NCI-H345 treated with DMSO at 0.1 percent for 48 hours (cell line): ENCODE measurements at regions not wholly inside any gene's neighbourhood (a gene's known extent, or its start where the extent isn't known, plus 50 kb on each side); places are given as distances from the start of the nearest gene placed in this dataset.
"Not testable (repeated sequence)": the region's sequence is repeated elsewhere in the genome, so short reads cannot be mapped to it uniquely, and the experiment has no call there.

ENCODE experiments used
- DNase-seq: peaks from one replicate; lab custom pipeline; 2025; ENCODE audit not compliant: unreplicated experiment; lab: John Stamatoyannopoulos, UW

DNA sequence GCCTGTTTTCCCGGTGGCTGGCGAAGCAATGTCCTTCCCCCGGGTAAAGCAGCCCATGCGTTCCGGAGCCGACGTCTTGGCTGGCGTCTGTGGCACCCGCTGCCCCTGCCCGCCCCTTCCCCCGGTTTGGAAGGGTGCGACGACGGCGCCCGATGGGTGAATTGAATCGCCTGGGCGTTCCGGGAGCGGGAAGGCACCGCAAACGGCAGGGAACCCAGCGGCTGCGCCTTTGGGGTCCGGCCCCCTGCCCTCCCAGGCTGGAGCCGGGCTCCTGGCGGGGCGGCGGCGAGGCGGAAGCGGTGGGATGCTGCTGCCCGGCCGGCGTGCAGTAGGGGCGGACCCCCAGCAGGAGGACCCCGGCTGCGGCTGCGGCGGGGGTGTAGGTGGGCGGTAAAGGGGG lies 123.6 kb upstream of the RHOU start:
- DNase-seq, result not testable (repeated sequence)

DNA sequence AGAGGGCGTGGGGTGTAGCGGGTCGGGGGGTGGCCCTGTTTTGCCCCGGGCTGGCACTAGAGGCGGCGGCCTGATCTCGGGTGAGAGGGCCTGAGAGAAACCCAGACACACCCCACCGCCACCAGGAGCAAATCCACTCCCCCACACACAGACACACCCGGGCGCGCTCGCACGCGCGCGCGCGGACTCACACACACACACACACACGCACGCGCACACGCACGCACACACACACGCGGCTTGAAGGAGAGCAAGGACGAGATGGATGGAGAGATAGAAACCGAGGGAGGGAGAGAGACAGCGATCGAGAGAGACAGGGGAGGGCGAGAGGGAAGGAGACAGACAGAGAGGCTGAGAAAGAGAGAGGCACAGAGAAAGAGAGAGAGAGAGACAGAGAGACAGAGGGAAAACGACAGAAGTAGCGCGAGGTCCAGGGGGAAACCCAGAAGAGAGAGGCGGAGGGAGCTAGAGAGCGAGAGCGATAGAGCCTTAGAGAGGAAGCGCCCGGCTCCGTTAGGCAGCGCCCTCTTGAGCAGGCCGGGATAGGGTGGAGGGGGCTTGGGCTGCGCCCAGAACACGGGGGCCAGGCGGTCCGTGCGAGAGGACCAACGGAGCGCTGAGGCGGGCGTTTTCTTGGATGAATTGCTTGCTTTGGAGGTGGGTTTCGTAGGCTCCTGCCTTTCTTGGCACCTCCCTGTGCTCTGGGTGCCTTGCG lies 113.1 kb upstream of the RHOU start:
- not testable (repeated sequence) for DNase-seq

DNA sequence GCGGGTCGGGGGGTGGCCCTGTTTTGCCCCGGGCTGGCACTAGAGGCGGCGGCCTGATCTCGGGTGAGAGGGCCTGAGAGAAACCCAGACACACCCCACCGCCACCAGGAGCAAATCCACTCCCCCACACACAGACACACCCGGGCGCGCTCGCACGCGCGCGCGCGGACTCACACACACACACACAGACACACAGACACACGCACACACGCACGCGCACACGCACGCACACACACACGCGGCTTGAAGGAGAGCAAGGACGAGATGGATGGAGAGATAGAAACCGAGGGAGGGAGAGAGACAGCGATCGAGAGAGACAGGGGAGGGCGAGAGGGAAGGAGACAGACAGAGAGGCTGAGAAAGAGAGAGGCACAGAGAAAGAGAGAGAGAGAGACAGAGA lies 108.8 kb upstream of the RHOU start:
- not testable (repeated sequence) for DNase-seq

DNA sequence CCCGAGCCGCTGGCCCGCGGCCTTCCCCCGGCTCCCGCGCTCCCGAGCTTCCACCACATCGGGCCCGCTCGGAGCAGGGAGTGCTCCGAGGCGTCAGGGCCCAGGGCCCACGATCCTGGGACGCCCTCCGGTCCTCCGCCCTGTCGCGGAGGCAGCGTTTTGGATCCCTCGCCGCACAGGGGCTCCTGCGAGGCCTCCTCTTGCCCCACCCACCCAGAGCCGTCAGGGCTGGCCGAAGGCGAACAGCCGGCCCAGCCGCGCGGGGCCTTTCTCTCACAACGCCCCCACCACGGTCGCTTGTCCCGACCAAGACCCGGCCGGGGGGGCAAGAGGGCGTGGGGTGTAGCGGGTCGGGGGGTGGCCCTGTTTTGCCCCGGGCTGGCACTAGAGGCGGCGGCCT lies 102.4 kb upstream of the RHOU start:
- DNase-seq, result not testable (repeated sequence)

DNA sequence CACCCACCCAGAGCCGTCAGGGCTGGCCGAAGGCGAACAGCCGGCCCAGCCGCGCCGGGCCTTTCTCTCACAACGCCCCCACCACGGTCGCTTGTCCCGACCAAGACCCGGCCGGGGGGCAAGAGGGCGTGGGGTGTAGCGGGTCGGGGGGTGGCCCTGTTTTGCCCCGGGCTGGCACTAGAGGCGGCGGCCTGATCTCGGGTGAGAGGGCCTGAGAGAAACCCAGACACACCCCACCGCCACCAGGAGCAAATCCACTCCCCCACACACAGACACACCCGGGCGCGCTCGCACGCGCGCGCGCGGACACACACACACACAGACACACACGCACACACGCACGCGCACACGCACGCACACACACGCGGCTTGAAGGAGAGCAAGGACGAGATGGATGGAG lies 100.0 kb upstream of the RHOU start:
- DNase-seq, result not testable (repeated sequence)

DNA sequence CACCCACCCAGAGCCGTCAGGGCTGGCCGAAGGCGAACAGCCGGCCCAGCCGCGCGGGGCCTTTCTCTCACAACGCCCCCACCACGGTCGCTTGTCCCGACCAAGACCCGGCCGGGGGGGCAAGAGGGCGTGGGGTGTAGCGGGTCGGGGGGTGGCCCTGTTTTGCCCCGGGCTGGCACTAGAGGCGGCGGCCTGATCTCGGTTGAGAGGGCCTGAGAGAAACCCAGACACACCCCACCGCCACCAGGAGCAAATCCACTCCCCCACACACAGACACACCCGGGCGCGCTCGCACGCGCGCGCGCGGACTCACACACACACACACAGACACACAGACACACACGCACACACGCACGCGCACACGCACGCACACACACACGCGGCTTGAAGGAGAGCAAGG lies 97.8 kb upstream of the RHOU start:
- not testable (repeated sequence) for DNase-seq

DNA sequence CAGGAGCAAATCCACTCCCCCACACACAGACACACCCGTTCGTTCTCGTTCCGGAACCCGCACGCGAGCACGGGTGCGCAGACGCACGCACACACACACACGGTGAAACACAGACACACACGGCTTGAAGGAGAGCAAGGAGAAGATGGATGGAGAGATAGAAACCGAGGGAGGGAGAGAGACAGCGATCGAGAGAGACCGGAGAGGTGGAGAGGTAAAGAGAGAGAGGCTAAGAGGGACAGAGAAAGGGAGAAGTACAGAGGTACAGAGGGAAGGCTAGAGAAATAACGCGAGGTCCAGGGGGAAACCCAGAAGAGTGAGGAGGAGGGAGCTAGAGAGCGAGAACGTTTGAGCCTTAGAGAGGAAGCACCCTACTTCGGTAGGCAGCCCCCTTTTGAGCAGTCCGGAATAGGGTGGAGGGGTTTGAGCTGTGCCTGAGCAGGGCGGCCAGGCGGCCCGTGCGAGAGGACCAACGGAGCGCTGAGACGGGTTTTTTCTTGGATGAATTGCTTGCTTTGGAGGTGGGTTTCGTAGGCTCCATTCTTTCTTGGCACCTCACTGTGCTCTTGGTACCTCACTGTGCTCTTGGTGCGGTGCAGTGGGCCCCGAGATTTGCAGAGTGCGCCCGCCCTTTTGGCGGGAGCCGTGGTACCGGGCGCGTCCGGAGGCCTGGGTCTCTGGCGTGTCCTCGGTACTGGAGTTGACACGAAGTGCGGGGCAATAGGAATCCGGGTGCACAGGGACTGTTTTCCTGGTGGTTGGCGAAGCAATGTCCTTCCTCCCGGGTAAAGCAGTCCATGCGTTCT lies 88.4 kb upstream of the RHOU start:
- peak; percentile 53 for DNase-seq

DNA sequence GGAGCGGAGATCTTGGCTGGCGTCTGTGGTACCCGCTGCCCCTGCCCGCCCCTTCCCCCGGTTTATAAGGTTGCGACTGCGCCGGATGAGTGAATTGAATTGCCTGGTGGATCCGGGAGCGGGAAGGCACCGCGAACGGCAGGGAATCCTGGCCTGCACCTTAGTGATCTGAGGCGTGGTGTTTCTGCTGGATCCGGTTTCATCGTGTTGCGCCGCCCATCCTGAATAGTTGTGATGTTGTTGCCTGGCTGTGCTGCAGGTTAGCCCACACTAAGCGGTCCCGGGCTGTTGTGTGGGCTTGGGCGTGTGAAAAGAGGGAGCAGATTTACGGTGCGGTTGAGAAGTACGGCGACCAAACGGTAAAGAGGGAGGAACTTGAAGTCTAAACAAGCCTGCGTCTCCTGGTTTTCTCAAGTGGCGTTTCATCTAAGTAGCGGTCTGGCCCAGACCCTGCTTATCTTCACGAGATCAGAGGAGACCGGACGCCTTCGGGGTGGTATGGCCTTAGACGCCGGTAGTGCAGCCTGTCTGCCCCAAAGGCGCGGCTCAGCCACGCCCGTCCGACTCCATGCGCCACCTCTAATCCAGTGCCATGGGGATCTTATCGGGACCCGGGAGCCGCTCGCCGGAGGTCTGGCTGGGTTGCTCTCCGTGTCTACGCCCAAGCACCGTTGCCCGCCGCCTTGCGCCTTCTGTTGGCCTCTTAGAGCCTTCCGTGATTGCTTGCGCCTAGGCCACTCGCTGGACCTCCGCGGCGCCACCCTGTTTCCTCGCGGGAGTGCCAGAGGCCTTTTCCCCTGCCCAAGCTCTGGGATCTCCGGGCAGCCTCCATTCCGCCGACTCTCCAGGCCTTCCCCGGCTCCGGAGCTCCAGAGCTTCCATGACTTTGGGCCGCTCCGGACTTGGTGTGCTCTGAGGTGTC lies 87.5 kb upstream of the RHOU start:
- DNase-seq, result peak; percentile 75

DNA sequence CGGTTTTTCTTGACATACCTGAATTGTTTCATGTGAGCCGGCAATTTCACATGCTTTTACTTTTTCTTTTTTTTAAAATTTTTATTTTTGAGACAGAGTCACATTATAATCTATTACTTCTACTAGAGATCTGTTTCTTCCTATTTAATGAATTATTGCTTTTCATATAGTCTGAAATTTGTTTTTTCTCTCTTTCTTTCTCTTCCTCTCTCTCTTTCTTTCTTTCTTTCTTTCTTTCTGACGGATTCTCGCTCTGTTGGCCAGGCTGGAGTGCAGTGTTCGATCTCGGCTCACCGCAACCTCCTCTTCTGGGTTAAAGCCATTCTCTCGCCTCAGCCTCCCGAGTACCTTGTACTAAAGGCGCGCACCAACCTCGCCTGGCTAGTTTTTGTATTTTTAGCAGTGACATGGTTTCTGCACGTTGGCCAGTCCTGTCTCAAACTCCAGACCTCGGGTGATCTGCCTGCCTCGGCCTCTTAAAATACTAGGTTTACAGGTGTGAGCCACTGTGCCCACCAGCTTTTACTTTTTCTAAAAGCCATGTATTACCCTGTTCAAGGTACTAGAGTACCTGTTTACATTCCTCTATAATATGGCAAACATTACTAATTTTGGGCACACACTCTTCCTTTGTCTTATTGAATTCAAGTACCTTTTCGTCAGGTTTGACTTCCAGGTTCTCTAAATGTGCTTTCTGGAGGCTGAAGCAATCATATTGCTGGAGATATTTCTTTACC lies 86.5 kb upstream of the RHOU start:
- no peak for DNase-seq

DNA sequence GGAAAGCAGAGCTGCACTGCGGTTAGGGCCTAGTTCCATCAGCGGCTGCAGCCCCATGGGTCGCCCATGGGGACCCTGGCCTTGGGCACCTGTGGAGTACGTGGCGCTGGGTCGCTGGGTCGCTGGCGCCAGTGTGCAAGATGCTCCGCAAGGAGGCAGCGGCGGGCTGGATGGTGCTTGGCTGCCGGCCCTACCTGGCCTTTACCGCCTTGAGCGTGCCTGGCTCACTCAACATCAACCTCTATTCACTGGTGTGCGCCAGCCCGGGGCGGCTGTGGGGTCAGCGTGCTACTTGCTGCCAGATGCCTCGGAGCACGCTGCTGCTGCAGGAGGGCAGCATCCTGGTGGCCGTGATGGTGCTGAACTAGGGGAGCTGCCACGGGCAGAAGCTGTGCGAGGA lies 85.1 kb upstream of the RHOU start:
- no peak for DNase-seq

DNA sequence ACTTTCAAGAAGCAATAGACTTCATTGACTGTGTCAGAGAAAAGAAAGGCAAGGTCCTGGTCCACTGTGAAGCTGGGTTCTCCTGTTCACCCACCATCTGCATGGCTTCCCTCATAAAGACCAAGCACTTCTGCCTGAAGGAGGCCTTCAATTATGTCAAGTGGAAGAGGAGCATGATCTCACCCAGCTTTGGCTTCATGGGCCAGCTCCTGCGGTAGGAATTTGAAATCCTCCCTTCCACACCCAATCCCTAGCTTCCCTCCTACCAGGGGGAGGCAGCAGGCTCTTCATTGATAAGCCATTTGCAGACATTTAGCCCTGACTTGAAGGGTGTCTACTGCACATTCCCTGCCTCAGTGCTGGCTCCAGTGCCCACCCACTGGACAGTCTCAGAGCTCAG lies 84.3 kb upstream of the RHOU start:
- DNase-seq, result no peak

DNA sequence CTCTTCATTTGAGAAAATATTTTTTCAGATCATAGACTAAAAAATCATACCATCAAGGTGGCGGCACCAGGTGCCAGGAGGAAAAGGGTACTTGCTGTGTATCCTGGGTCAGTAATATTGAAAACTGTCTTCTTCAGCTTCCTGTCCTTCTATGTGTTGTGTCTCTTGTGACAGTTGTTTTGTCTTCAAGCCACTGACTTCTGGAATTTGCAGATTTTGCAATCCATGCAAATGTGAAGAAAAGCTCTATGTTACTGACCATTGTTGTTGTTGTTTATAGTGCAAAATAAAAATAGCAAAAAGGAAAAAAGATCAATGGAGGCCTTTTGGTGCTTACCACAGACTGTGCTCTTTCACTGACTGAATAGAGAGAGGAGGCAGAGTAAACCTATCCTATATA lies 83.2 kb upstream of the RHOU start:
- DNase-seq, result no peak

DNA sequence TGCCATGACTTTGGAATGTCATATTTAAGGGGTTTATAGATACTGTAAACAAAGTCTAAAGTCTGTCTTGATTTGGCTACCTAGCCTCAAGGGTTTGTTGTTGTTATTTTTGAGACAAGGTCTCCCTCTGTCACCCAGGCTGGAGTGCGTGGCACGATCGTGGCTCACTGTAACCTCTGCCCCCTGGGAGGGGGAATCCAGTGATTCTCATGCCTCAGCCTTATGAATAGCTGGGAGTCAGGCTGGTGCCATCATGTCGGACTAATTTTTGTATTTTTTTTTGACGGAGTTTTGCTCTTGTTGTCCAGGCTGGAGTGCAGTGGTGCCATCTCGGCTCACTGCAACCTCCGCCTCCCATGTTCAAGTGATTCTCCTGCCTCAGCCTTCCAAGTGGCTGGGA lies 82.2 kb upstream of the RHOU start:
- DNase-seq, result not testable (repeated sequence)

DNA sequence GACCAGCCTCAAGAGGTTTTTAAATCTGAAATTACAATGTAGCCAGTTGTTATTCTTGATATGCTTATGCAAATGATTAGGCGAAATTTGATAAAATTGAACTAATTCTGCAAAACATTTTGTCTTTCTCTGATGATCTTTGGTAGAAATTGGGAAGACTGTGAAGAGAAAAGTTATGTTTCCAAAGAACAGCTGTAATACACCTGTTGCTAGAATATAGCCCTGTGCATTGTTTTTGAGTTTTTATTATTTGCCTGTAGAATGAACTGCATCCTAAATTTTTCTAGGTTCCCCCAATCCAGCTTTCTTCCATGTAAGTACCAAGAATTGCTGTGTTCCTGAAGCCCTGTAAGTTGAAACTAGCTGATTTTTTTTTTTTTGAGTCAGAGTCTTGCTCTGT lies 81.5 kb upstream of the RHOU start:
- no peak for DNase-seq

DNA sequence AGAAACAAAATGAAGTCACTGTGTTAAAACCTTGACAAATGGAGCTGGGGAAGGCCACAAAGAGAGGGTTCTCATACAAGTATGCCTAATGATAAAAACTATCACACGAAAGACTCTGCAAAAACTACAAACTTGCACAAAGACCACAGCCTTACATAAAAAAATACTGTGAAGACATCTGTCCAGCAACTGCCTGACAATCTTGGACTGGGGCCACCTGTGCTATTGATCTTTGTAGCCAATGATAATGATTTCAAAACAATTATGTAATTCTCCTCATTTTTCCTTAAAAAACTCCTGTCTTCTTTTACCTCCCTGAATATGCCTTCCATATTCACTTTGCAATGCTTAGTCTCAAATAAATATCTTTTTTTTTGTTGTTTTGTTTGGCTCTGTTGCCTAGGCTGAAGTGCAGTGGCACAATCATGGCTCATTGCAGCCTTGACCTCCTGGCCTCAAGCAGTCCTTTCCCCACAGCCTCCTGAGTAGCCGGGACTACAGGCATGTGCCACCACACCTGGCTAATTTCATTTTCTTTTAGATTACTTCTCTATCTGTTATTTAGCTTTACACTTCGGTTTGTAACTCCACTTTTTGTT lies 79.4 kb upstream of the RHOU start:
- DNase-seq, result no peak

DNA sequence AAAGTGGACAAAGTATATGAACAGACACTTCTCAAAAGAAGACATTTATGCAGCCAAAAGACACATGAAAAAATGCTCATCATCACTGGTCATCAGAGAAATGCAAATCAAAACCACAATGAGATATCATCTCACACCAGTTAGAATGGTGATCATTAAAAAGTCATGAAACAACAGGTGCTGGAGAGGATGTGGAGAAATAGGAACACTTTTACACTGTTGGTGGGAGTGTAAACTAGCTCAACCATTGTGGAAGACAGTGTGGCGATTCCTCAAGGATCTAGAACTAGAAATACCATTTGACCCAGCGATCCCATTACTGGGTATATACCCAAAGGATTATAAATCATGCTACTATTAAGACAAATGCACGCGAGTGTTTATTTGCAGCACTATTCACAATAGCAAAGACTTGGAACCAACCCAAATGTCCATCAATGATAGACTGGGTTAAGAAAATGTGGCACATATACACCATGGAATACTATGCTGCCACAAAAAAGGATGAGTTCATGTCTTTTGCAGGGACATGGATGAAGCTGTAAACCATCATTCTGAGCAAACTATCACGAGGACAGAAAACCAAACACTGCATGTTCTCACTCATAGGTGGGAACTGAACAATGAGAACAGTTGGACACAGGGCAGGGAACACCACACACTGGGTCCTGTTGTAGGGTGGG lies 73.1 kb upstream of the RHOU start:
- DNase-seq, result not testable (repeated sequence)

DNA sequence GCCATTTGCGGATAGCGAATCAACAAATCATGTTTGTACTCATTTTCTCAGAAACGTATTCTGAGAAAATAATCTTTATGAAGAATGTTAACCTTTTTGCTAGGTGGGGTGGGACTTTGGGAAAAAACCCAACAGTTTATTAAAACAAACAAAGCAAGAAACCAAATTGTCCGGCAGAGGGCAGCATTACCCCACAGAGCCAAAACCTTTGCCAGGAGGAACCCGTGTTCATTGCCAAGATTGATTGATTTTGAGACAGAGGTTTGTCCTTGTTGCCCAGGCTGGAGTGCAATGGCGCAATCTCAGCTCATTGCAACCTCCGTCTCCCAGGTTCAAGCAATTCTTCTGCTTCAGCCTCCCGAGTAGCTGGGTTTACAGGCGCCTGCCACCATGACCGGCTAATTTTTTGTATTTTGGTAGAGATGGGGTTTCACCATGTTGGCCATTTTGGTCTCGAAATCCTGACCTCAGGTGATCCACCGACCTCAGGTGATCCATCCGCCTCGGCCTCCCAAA lies 70.8 kb upstream of the RHOU start:
- peak; percentile 77 for DNase-seq

DNA sequence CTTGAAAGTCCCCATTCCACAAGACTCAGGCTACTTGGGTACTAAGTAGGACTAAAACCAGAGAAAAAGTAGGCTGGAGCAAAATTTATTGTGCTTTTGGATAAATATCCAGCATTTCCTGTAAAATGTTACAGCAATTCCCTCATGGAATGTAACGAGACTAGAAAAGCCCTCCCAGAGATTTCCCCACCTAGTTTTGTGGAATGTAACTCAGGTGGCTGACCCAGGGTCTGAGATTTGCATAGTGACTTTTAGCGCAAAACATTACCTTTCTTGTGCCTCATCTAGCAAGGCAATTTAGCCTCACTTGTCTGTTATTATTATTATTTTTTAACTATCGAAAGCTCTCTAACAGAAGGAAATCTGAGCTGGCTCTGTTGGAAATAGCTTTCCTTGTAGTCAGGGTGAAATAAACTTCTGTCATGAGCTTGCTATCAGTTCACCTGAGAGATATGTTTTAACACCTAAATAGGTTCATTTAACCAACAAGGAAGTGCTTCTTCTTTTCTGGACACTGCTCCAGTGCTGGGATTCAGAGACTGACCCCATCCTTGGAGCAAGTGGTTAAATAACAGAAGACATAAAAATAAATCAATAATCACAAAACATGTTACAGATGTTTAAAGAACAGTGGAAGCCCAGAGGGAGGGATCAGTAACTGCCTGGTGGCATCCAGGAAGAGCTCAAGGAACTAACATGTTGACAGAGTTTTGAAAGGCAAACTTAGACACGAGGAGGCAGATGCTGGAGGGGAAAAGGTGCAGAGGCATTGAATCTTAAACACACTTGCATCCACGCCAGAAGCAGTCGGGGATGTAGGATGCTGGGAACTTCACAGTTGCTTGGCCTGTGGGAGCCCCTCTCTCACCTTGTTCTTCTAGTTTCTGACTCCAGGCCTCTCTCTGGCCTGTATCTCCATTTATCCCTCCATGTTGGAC lies 68.3 kb upstream of the RHOU start:
- DNase-seq, result no peak
